ENCODE measurements at regions not wholly inside any gene's neighbourhood (a gene's known extent, or its start where the extent isn't known, plus 50 kb on each side); places are given as distances from the start of the nearest gene placed in this dataset.

- TF ChIP-seq SIN3A (IDR thresholded peaks at IDR 0.05; ENCODE audit: borderline replicate concordance, insufficient read depth, low read length): no peak
- no peak for TF ChIP-seq REST (IDR thresholded peaks at IDR 0.05; ENCODE audit: insufficient read depth in 1 of 2, low read depth in 2 of 2, low read length in 2 of 2)
Observed at GRCh38 chr17:73725794-73726515, 81.7 kb upstream of the SDK2 start.

Data from PFSK-1 (cell line).